ENCODE measurements at regions not wholly inside any gene's neighbourhood (a gene's known extent, or its start where the extent isn't known, plus 50 kb on each side); places are given as distances from the start of the nearest gene placed in this dataset.

DNA sequence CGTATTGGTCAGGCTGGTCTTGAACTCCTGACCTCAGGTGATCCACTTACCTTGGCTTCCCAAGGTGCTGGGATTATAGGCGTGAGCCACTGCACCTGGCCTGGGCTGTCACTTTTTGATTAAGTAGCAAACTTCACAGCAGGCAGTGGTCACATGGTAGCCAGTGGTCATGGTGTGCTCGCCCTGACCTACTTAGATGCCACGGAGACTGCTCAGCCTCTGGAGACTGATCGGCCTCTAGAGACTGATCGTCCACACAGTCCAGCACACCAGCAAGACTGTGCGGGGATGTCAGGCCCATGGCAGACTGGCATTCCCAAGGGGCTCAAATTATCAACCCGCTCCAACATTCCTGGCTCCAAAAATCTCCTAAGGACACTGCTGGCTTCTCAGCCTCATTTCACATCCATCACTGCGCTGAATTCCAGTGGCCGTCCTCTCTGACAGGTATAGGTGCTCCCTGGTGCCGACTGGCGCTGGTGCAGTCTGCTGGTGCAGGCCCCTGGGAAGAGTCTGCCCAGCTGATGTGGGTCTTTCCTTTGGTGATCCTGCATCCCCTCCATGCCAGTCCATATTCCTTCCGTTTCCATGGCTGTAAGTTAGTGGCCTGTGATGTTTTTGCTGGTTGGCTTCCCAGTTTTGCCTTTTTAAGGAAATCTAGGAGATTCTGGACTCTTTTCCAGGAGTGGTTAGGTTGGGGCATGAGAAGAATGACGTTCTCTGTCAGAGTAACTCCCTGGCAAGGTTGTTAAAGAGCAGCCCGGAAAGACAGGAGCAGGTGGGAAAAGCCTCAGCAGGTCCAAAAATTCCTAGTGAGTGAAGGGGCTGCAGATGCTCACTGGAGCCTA, 374.5 kb upstream of the HS6ST1 start:
- Histone ChIP-seq H3K4me2 (no peak overlapping the region), H3K27me3 (no peaks in the 10 kb centered on the region), H3K79me2 (no peaks in the 10 kb centered on the region), H2AFZ (no peak overlapping the region), H3K27ac (no peak overlapping the region), H4K20me1 (ENCODE audit: insufficient read depth, poor library complexity, severe bottlenecking) (no peaks in the 10 kb centered on the region), H3K9me3 (ENCODE audit: low read depth) (no peaks in the 10 kb centered on the region), H3K4me3 (no peak overlapping the region), H3K4me1 (ENCODE audit: insufficient read depth) (no peaks in the 10 kb centered on the region), H3K9me2 (replicated peaks; ENCODE audit: insufficient read depth) (no peaks in the 10 kb centered on the region), H3K36me3 (replicated peaks; ENCODE audit: insufficient read depth, low read depth) (no peaks in the 10 kb centered on the region)
- DNase-seq (ENCODE audit: low spot score) = no peak
- TF ChIP-seq, protein P1, sequence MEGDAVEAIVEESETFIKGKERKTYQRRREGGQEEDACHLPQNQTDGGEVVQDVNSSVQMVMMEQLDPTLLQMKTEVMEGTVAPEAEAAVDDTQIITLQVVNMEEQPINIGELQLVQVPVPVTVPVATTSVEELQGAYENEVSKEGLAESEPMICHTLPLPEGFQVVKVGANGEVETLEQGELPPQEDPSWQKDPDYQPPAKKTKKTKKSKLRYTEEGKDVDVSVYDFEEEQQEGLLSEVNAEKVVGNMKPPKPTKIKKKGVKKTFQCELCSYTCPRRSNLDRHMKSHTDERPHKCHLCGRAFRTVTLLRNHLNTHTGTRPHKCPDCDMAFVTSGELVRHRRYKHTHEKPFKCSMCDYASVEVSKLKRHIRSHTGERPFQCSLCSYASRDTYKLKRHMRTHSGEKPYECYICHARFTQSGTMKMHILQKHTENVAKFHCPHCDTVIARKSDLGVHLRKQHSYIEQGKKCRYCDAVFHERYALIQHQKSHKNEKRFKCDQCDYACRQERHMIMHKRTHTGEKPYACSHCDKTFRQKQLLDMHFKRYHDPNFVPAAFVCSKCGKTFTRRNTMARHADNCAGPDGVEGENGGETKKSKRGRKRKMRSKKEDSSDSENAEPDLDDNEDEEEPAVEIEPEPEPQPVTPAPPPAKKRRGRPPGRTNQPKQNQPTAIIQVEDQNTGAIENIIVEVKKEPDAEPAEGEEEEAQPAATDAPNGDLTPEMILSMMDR (IDR thresholded peaks at IDR 0.05; ENCODE audit: poor library complexity) = no peak
- TF ChIP-seq EZH2phosphoT487 (IDR thresholded peaks at IDR 0.05; ENCODE audit: low read depth, severe bottlenecking, unreplicated experiment) (no peak), EZH2 (IDR thresholded peaks at IDR 0.05; ENCODE audit: borderline replicate concordance) (no peak)
- WGBS (ENCODE audit: low lambda C conversion rate, missing lambda C conversion rate) = 89% methylated on average over 15 of the region's 15 CpGs

DNA sequence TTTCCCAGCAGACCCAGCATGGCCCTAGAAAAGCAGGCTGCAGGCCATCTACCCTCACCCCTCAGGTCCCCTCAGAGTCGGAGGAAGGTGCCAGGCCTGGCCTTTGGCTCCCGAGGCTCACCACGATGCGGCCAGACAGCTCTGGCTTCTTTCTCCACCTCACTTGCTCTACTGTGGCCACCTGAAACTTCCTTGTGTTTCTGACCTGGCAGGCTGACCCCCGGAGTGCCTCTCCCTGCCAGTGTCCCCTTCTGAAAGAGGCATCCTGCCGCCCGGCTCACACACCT, 375.0 kb upstream of the HS6ST1 start:
- H3K27ac ChIP-seq = no peak overlapping the region
- H3K9me3 ChIP-seq (ENCODE audit: low read depth) = no peaks in the 10 kb centered on the region
- no peak overlapping the region for H3K4me2 ChIP-seq
- WGBS (ENCODE audit: low lambda C conversion rate, missing lambda C conversion rate) = 68% methylated on average over 7 of the region's 7 CpGs
- H3K79me2 ChIP-seq = no peaks in the 10 kb centered on the region
- H3K36me3 ChIP-seq (replicated peaks; ENCODE audit: insufficient read depth, low read depth) = no peaks in the 10 kb centered on the region
- H2AFZ ChIP-seq = no peak overlapping the region
- TF ChIP-seq EZH2phosphoT487 (IDR thresholded peaks at IDR 0.05; ENCODE audit: low read depth, severe bottlenecking, unreplicated experiment) (no peak), EZH2 (IDR thresholded peaks at IDR 0.05; ENCODE audit: borderline replicate concordance) (no peak)
- TF ChIP-seq, protein P1 (IDR thresholded peaks at IDR 0.05; ENCODE audit: poor library complexity) = no peak
- H3K9me2 ChIP-seq (replicated peaks; ENCODE audit: insufficient read depth) = no peaks in the 10 kb centered on the region
- H3K27me3 ChIP-seq = no peaks in the 10 kb centered on the region
- no peaks in the 10 kb centered on the region for H4K20me1 ChIP-seq (ENCODE audit: insufficient read depth, poor library complexity, severe bottlenecking)
- H3K4me1 ChIP-seq (ENCODE audit: insufficient read depth) = no peaks in the 10 kb centered on the region
- no peak for DNase-seq (ENCODE audit: low spot score)
- H3K4me3 ChIP-seq = no peak overlapping the region

DNA sequence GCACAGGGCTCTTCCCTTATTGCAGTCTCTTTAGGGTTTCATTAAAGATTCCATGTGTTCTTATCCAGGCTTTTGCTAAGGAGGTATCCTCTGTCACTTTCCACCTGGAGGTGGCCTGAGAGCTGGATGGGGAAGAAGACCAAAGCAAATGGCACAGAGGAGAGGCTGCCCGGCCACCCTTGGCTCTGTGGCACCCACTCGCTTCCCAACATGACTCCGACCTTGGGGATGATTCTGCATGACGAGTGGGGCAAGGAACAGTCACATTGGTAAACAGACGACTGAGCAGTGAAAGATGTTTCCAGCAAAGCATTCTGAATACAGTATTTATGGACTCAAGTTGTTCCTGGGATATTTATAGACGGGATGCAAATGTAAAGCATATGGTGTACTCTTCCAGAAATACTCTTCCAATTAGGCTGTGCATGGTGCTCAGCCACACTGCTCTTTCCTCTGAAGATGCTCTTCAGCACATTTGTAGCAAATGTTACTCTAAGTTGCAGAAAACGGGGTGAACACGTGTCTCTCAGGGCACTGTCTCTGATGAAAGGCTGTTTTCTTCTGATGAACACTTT, 377.1 kb upstream of the HS6ST1 start:
- no peaks in the 10 kb centered on the region for H3K9me2 ChIP-seq (replicated peaks; ENCODE audit: insufficient read depth)
- H3K9me3 ChIP-seq (ENCODE audit: low read depth) = no peaks in the 10 kb centered on the region
- no peaks in the 10 kb centered on the region for H3K36me3 ChIP-seq (replicated peaks; ENCODE audit: insufficient read depth, low read depth)
- no peak overlapping the region for H2AFZ ChIP-seq
- TF ChIP-seq EZH2 (IDR thresholded peaks at IDR 0.05; ENCODE audit: borderline replicate concordance) = no peak
- TF ChIP-seq, protein P1 (IDR thresholded peaks at IDR 0.05; ENCODE audit: poor library complexity) = no peak
- no peak for TF ChIP-seq EZH2phosphoT487 (IDR thresholded peaks at IDR 0.05; ENCODE audit: low read depth, severe bottlenecking, unreplicated experiment)
- no peaks in the 10 kb centered on the region for H4K20me1 ChIP-seq (ENCODE audit: insufficient read depth, poor library complexity, severe bottlenecking)
- H3K4me2 ChIP-seq = no peak overlapping the region
- WGBS (ENCODE audit: low lambda C conversion rate, missing lambda C conversion rate) = 81% methylated on average over 8 of the region's 8 CpGs
- no peak overlapping the region for H3K27ac ChIP-seq
- H3K79me2 ChIP-seq = no peaks in the 10 kb centered on the region
- no peak overlapping the region for H3K4me3 ChIP-seq
- no peaks in the 10 kb centered on the region for H3K4me1 ChIP-seq (ENCODE audit: insufficient read depth)
- H3K27me3 ChIP-seq = no peaks in the 10 kb centered on the region
- no peak for DNase-seq (ENCODE audit: low spot score)
